ENCODE measurements at regions not wholly inside any gene's neighbourhood (a gene's known extent, or its start where the extent isn't known, plus 50 kb on each side); places are given as distances from the start of the nearest gene placed in this dataset.

DNA sequence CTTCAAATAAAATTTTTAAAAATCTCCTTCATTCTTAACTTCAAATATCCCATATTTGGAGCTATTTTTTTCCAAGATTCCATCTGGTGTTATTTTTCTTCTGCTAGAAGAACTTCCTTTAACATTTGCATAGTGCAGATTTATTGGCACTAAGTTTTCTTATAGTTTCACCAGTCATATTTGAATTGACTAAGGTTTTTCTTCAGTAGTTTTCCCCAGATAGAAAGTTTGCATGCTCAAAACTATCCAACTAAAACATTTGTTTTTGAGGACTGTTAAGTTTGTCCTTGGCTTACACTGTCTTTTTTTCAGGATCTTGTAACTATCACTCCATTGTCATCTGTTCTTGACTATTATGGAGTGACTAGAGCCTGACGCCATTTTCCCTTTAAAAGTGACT, 606.7 kb downstream of the TAF11L14 start:
- Histone ChIP-seq H3K36me3 (ENCODE audit: insufficient read depth, low read length) (no peaks in the 10 kb centered on the region), H2AFZ (ENCODE audit: low read length, unreplicated experiment) (no peak overlapping the region), H3K79me2 (ENCODE audit: control insufficient read depth, insufficient read depth, low read length, unreplicated experiment) (no peaks in the 10 kb centered on the region), H3K27me3 (ENCODE audit: insufficient read depth, low read length) (no peaks in the 10 kb centered on the region; the same call in 1 of the 2 replicates), H3K27ac (ENCODE audit: low read depth, low read length) (no peak overlapping the region), H3K4me1 (ENCODE audit: control insufficient read depth, insufficient read depth, low read length, unreplicated experiment) (no peaks in the 10 kb centered on the region), H3K4me3 (ENCODE audit: low read depth, low read length) (no peak overlapping the region)

- Histone ChIP-seq H2AFZ (ENCODE audit: low read length, unreplicated experiment) (no peak overlapping the region), H3K36me3 (ENCODE audit: insufficient read depth, low read length) (no peaks in the 10 kb centered on the region), H3K4me1 (ENCODE audit: control insufficient read depth, insufficient read depth, low read length, unreplicated experiment) (no peaks in the 10 kb centered on the region), H3K27me3 (ENCODE audit: insufficient read depth, low read length) (no peaks in the 10 kb centered on the region; the same call in 1 of the 2 replicates), H3K27ac (ENCODE audit: low read depth, low read length) (no peak overlapping the region), H3K4me3 (ENCODE audit: low read depth, low read length) (no peak overlapping the region), H3K79me2 (ENCODE audit: control insufficient read depth, insufficient read depth, low read length, unreplicated experiment) (no peaks in the 10 kb centered on the region)
Measured at GRCh38 chr5:18243846-18244245, 609.6 kb downstream of the TAF11L14 start.

DNA sequence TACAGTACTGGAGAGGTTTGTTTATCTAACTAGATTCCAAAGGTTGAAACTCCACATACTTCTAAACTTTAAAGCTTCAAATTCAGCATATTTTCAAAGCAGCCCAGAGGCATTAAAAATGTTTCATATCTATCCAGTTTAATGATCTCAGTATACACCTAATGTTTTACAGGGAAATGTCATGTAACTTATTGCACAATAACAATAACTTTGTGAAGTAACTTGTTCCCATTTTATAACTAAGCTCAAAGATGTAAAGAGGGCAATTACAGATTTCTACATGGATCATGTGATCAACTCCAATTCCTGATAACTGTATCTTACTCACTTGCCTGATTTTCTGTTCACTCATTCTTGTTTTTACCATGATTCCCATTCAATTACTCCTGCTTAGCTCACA, 610.0 kb downstream of the TAF11L14 start:
- H3K79me2 ChIP-seq (ENCODE audit: control insufficient read depth, insufficient read depth, low read length, unreplicated experiment) = no peaks in the 10 kb centered on the region

DNA sequence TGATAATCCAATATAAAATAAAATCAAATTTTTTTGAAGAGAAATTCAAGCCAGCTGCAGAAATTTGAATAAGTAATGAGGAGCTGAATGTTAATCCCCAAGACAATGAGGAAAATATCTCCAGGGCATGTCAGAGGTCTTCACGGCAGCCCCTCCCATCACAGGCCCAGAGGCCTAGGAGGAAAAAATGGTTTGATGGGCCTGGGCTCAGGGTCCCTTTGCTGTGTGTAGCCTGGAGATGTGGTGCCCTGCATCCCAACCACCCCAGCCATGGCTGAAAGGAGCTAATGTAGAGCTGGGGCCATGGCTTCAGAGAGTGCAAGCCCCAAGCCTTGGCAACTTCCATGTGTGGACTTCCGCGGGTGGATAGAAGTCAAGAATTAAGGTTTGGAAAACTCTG, 618.3 kb downstream of the TAF11L14 start:
- no peaks in the 10 kb centered on the region for H3K79me2 ChIP-seq (ENCODE audit: control insufficient read depth, insufficient read depth, low read length, unreplicated experiment)
- H3K27me3 ChIP-seq (ENCODE audit: insufficient read depth, low read length) = no peaks in the 10 kb centered on the region
- H3K27ac ChIP-seq (ENCODE audit: low read depth, low read length) = no peak overlapping the region
- H3K4me1 ChIP-seq (ENCODE audit: control insufficient read depth, insufficient read depth, low read length, unreplicated experiment) = no peaks in the 10 kb centered on the region
- no peak overlapping the region for H2AFZ ChIP-seq (ENCODE audit: low read length, unreplicated experiment)
- H3K4me3 ChIP-seq (ENCODE audit: low read depth, low read length) = no peak overlapping the region
- H3K36me3 ChIP-seq (ENCODE audit: insufficient read depth, low read length) = no peaks in the 10 kb centered on the region

More for the DNA sequence above, 610.0 kb downstream of the TAF11L14 start:
- Histone ChIP-seq H3K4me1 (ENCODE audit: control insufficient read depth, insufficient read depth, low read length, unreplicated experiment) (no peaks in the 10 kb centered on the region), H3K4me3 (ENCODE audit: low read depth, low read length) (no peak overlapping the region), H2AFZ (ENCODE audit: low read length, unreplicated experiment) (no peak overlapping the region), H3K27ac (ENCODE audit: low read depth, low read length) (no peak overlapping the region), H3K27me3 (ENCODE audit: insufficient read depth, low read length) (no peaks in the 10 kb centered on the region; the same call in 1 of the 2 replicates), H3K36me3 (ENCODE audit: insufficient read depth, low read length) (no peaks in the 10 kb centered on the region)

DNA sequence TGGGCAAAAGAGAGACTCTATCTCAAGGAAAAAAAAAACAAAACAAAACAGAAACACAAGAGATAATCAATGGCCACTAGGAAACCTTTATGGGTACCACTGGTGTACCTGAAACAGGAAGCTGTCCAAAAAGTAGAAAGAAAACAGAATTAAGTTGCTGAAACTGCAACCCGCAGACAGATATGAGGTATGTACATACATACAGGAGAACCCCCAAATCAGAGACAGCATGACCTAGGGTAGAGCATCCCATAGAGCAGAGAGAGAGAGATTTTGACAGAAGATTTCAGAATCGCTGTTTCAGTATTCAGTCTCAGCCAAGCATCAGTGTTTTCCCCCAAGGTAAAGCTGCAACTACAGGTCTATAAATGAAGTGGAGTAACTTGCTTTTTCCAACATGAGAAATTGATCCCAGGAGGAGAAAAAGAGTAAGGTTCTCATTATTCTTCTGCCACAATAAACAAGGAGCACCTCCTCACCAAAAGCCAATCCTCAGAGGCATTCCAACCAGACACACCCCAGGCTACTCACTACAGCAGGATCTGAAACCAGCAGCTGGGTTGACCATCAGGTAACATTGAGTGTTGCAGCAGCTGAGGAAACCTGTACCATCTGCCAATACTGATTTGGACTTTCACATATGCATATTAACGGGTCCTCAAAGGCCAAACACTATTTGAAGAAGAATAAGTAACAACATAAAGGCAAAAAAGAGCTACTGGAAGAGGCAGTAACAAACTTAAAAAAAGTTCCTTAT, 630.0 kb downstream of the TAF11L14 start:
- H3K4me1 ChIP-seq (ENCODE audit: control insufficient read depth, insufficient read depth, low read length, unreplicated experiment) = no peaks in the 10 kb centered on the region
- no peak overlapping the region for H3K4me3 ChIP-seq (ENCODE audit: low read depth, low read length)
- no peak overlapping the region for H3K27ac ChIP-seq (ENCODE audit: low read depth, low read length)
- H3K36me3 ChIP-seq (ENCODE audit: insufficient read depth, low read length) = no peaks in the 10 kb centered on the region
- H2AFZ ChIP-seq (ENCODE audit: low read length, unreplicated experiment) = no peak overlapping the region
- H3K79me2 ChIP-seq (ENCODE audit: control insufficient read depth, insufficient read depth, low read length, unreplicated experiment) = no peaks in the 10 kb centered on the region
- H3K27me3 ChIP-seq (ENCODE audit: insufficient read depth, low read length) = peaks cover 22% of the 10 kb centered on the region; the same call in 1 of the 2 replicates

DNA sequence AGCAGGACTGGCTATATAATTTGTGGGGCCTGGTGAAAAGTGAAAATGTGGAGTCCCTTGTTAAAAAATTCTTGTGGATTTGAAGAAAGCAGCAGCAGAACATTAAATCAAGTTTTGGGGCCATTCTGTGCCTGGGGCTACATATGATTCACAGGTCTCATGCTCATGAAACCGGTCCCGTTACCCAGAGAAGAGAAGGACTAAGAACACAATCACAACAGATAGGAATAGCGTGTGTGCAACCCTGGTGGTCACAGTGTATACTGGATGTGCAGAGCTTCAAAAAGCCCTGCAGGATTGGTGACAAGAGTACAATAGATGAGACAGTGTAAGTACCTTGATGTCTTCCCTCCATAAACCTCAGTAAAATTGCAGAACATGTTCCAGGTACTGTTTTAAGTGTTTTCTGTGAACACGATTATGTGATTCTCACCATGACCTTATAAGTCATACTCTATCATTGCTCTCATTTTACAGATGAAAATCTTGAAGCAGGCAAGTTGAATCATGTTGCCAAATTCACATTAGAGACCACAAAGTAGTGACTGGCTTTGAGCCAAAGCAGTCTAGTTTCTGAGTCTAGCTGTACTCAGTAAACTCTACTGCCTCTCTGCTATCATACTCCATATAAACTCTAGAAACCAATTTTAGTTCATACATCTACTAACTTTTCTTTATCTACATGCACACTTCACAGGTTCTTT, 636.5 kb downstream of the TAF11L14 start:
- Histone ChIP-seq H2AFZ (ENCODE audit: low read length, unreplicated experiment) (no peak overlapping the region), H3K36me3 (ENCODE audit: insufficient read depth, low read length) (no peaks in the 10 kb centered on the region)

GRCh38 chr5:18276939-18277338, 642.7 kb downstream of the TAF11L14 start:
- H3K36me3 ChIP-seq (ENCODE audit: insufficient read depth, low read length) = no peaks in the 10 kb centered on the region
- H3K4me1 ChIP-seq (ENCODE audit: control insufficient read depth, insufficient read depth, low read length, unreplicated experiment) = no peaks in the 10 kb centered on the region
- H3K27ac ChIP-seq (ENCODE audit: low read depth, low read length) = no peak overlapping the region
- H3K27me3 ChIP-seq (ENCODE audit: insufficient read depth, low read length) = no peaks in the 10 kb centered on the region; the same call in 1 of the 2 replicates
- no peaks in the 10 kb centered on the region for H3K79me2 ChIP-seq (ENCODE audit: control insufficient read depth, insufficient read depth, low read length, unreplicated experiment)
- H3K4me3 ChIP-seq (ENCODE audit: low read depth, low read length) = no peak overlapping the region
- no peak overlapping the region for H2AFZ ChIP-seq (ENCODE audit: low read length, unreplicated experiment)

More for the DNA sequence above, 636.5 kb downstream of the TAF11L14 start:
- H3K79me2 ChIP-seq (ENCODE audit: control insufficient read depth, insufficient read depth, low read length, unreplicated experiment) = no peaks in the 10 kb centered on the region
- peaks cover 5% of the 10 kb centered on the region; the same call in 1 of the 2 replicates for H3K27me3 ChIP-seq (ENCODE audit: insufficient read depth, low read length)
- H3K4me1 ChIP-seq (ENCODE audit: control insufficient read depth, insufficient read depth, low read length, unreplicated experiment) = no peaks in the 10 kb centered on the region
- no peak overlapping the region for H3K27ac ChIP-seq (ENCODE audit: low read depth, low read length)
- H3K4me3 ChIP-seq (ENCODE audit: low read depth, low read length) = no peak overlapping the region

GRCh38 chr5:18281947-18282581, 647.8 kb downstream of the TAF11L14 start:
- Histone ChIP-seq H2AFZ (ENCODE audit: low read length, unreplicated experiment) (peak overlapping the region; percentile 80), H3K27ac (ENCODE audit: low read depth, low read length) (no peak overlapping the region), H3K4me3 (ENCODE audit: low read depth, low read length) (no peak overlapping the region), H3K79me2 (ENCODE audit: control insufficient read depth, insufficient read depth, low read length, unreplicated experiment) (no peaks in the 10 kb centered on the region), H3K4me1 (ENCODE audit: control insufficient read depth, insufficient read depth, low read length, unreplicated experiment) (no peaks in the 10 kb centered on the region), H3K27me3 (ENCODE audit: insufficient read depth, low read length) (peaks cover 8% of the 10 kb centered on the region; the same call in 1 of the 2 replicates), H3K36me3 (ENCODE audit: insufficient read depth, low read length) (no peaks in the 10 kb centered on the region)

DNA sequence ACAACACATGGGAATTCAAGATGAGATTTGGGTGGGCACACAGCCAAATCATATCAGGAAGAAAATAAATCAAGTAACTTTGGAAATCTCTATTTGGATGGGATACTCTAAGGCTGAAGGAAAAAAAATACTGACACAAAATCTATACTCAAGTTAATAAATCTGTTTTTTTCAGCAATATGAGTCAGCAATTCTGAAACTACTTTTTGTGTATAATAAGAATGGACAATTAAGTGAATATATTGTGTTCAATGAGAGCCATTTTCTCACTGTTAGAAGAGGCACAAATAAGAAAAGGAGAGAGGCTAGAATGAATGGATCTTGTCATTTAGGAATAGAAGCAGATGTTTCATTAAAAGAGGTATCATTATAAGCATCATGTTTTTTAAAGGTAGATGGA, 651.0 kb downstream of the TAF11L14 start:
- H3K4me3 ChIP-seq (ENCODE audit: low read depth, low read length) = no peak overlapping the region
- H3K27me3 ChIP-seq (ENCODE audit: insufficient read depth, low read length) = peaks cover 8% of the 10 kb centered on the region; the same call in 1 of the 2 replicates
- no peaks in the 10 kb centered on the region for H3K36me3 ChIP-seq (ENCODE audit: insufficient read depth, low read length)
- H3K4me1 ChIP-seq (ENCODE audit: control insufficient read depth, insufficient read depth, low read length, unreplicated experiment) = no peaks in the 10 kb centered on the region
- no peaks in the 10 kb centered on the region for H3K79me2 ChIP-seq (ENCODE audit: control insufficient read depth, insufficient read depth, low read length, unreplicated experiment)
- H3K27ac ChIP-seq (ENCODE audit: low read depth, low read length) = no peak overlapping the region
- H2AFZ ChIP-seq (ENCODE audit: low read length, unreplicated experiment) = no peak overlapping the region

DNA sequence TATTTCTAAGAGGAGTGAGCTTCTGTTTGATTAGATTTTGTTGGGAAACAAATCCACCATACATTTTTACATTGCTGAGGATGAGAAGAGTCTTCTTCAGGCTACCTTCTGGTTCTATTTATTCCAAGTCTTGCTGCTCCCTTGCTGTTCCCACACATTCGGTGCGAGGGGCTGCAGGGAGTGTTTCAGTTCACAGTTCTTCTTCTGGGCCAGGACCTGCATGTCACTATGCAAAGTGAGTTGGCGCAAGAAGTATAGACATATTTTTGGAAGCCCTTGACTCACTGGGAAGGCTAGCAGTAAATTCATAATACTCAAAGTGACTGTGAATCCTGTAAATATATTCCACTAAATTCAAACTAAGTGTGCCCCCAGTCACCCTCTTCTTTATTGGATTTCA, 657.9 kb downstream of the TAF11L14 start:
- H3K4me3 ChIP-seq (ENCODE audit: low read depth, low read length) = no peak overlapping the region
- no peak overlapping the region for H3K27ac ChIP-seq (ENCODE audit: low read depth, low read length)
- no peaks in the 10 kb centered on the region for H3K4me1 ChIP-seq (ENCODE audit: control insufficient read depth, insufficient read depth, low read length, unreplicated experiment)
- H3K36me3 ChIP-seq (ENCODE audit: insufficient read depth, low read length) = no peaks in the 10 kb centered on the region
- no peaks in the 10 kb centered on the region for H3K79me2 ChIP-seq (ENCODE audit: control insufficient read depth, insufficient read depth, low read length, unreplicated experiment)
- no peak overlapping the region for H2AFZ ChIP-seq (ENCODE audit: low read length, unreplicated experiment)
- no peaks in the 10 kb centered on the region for H3K27me3 ChIP-seq (ENCODE audit: insufficient read depth, low read length)
